Parathyroid adenoma (tissue), 2 donors: ENCODE measurements at regions not wholly inside any gene's neighbourhood (a gene's known extent, or its start where the extent isn't known, plus 50 kb on each side); places are given as distances from the start of the nearest gene placed in this dataset.

ENCODE experiments used
- H2AFZ ChIP-seq: fragments of 300-600 bp; sonication (generic); one replicate; pipeline ENCODE4 v1.7.0; 2017; ENCODE audit warnings: antibody characterized with exemption, mild to moderate bottlenecking
- H3K27ac ChIP-seq: fragments of 300-600 bp; sonication (generic); one replicate; pipeline ENCODE4 v1.7.0; 2017
- H3K27me3 ChIP-seq: fragments of 300-600 bp; sonication (generic); one replicate; pipeline ENCODE4 v1.7.0; 2017; ENCODE audit warnings: low read length; ENCODE audit not compliant: control insufficient read depth, insufficient read depth
- H3K36me3 ChIP-seq: fragments of 300-600 bp; sonication (generic); one replicate; pipeline ENCODE4 v1.7.0; 2017; ENCODE audit warnings: low read length; ENCODE audit not compliant: control insufficient read depth, insufficient read depth
- H3K4me1 ChIP-seq: fragments of 300-600 bp; sonication (generic); one replicate; pipeline ENCODE4 v1.7.0; 2017; ENCODE audit warnings: control low read depth
- H3K4me2 ChIP-seq: fragments of 300-600 bp; sonication (generic); one replicate; pipeline ENCODE4 v1.7.0; 2017; ENCODE audit warnings: low read length
- H3K4me3 ChIP-seq: fragments of 300-600 bp; sonication (generic); one replicate; pipeline ENCODE4 v1.7.0; 2017; ENCODE audit warnings: low read depth, low read length
- H3K79me2 ChIP-seq: fragments of 300-600 bp; sonication (generic); one replicate; pipeline ENCODE4 v1.7.0; 2017; ENCODE audit warnings: control low read depth
- H3K9ac ChIP-seq: fragments of 300-600 bp; sonication (generic); one replicate; pipeline ENCODE4 v1.7.0; 2017; ENCODE audit warnings: mild to moderate bottlenecking
- H3K9me3 ChIP-seq: fragments of 300-600 bp; sonication (generic); one replicate; pipeline ENCODE4 v1.7.0; 2017; ENCODE audit warnings: low read length; ENCODE audit not compliant: control insufficient read depth
- TF ChIP-seq, protein P1 (sequence below): fragments of 300-600 bp; sonication (generic); IDR thresholded peaks from one replicate; pipeline ENCODE4 v1.7.0; 2017; ENCODE audit warnings: antibody characterized with exemption, mild to moderate bottlenecking
- donor health status: primary hyperparathyroidism.

DNA sequence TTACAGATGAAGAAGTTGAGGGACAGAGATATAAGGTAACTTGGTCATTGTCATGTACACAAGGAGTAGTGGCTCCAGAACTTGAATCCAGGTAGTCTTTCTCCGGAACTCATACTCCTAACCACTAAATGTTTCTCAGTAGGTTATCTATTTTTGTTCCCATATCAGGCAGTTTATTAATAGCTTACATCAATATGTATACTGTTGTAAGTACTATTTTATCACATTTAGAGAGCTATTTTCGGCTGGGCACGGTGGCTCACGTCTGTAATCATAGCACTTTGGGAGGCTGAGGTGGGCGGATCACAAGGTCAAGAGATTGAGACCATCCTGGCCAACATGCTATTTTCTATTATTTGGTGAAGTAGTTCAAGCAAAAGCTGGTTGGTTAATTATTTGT is 415.6 kb upstream of the FBXO33 start:
- Histone ChIP-seq H3K79me2 (no peaks in the 10 kb centered on the region), H3K27me3 (no peaks in the 10 kb centered on the region), H3K9me3 (no peaks in the 10 kb centered on the region), H3K4me3 (no peak overlapping the region), H3K9ac (no peak overlapping the region), H3K4me2 (no peak overlapping the region), H3K36me3 (no peaks in the 10 kb centered on the region), H3K27ac (no peak overlapping the region), H2AFZ (no peak overlapping the region), H3K4me1 (no peaks in the 10 kb centered on the region)
- TF ChIP-seq, protein P1, sequence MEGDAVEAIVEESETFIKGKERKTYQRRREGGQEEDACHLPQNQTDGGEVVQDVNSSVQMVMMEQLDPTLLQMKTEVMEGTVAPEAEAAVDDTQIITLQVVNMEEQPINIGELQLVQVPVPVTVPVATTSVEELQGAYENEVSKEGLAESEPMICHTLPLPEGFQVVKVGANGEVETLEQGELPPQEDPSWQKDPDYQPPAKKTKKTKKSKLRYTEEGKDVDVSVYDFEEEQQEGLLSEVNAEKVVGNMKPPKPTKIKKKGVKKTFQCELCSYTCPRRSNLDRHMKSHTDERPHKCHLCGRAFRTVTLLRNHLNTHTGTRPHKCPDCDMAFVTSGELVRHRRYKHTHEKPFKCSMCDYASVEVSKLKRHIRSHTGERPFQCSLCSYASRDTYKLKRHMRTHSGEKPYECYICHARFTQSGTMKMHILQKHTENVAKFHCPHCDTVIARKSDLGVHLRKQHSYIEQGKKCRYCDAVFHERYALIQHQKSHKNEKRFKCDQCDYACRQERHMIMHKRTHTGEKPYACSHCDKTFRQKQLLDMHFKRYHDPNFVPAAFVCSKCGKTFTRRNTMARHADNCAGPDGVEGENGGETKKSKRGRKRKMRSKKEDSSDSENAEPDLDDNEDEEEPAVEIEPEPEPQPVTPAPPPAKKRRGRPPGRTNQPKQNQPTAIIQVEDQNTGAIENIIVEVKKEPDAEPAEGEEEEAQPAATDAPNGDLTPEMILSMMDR: no peak

DNA sequence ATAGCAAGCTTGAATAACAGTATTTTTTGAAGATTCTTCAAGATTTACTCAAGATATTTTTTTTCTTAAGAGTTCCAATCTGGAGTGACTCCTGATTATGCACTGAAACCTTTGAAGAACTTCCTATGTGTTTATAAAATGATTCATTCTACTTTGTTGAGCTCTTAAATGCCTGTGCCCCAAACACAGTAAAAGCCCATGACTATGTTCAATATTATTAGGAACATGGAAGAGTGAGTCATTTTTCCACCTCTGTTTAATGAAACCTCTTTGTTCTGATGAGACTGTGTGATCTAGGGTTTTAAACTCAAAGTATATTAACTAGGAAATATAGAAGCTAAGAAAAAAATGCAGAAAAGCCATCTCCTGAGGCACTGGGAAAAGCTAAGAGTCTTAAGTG is 415.0 kb upstream of the FBXO33 start:
- Histone ChIP-seq H2AFZ (no peak overlapping the region), H3K4me2 (no peak overlapping the region), H3K36me3 (no peaks in the 10 kb centered on the region), H3K79me2 (no peaks in the 10 kb centered on the region), H3K9me3 (no peaks in the 10 kb centered on the region), H3K9ac (no peak overlapping the region), H3K4me3 (no peak overlapping the region), H3K27me3 (no peaks in the 10 kb centered on the region), H3K27ac (no peak overlapping the region), H3K4me1 (no peaks in the 10 kb centered on the region)
- TF ChIP-seq, protein P1: no peak

DNA sequence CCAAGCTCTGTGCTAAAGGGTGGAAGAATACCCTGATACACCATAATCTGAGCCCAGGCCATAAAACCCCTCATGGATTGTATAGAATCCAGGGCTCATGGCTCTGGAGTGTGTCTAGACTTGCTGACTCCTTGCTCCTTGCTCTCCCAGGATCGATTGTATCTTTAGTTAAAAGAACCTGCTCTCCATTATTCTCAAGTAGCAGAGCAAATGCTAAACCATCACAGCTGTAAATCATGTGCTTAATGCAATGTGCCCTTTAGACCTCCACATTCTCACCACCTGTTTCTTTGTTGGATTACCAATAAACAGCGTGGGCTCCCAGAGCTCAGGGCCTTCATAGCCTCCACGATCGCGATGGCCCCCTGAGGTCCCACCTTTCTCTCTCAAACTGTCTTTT is 411.6 kb upstream of the FBXO33 start:
- TF ChIP-seq, protein P1: no peak
- H3K4me3 ChIP-seq: no peak overlapping the region
- H3K27ac ChIP-seq: no peak overlapping the region
- no peaks in the 10 kb centered on the region for H3K79me2 ChIP-seq
- H3K9me3 ChIP-seq: no peaks in the 10 kb centered on the region
- no peaks in the 10 kb centered on the region for H3K4me1 ChIP-seq
- no peak overlapping the region for H2AFZ ChIP-seq
- no peaks in the 10 kb centered on the region for H3K27me3 ChIP-seq
- H3K36me3 ChIP-seq: no peaks in the 10 kb centered on the region
- no peak overlapping the region for H3K9ac ChIP-seq
- H3K4me2 ChIP-seq: no peak overlapping the region

DNA sequence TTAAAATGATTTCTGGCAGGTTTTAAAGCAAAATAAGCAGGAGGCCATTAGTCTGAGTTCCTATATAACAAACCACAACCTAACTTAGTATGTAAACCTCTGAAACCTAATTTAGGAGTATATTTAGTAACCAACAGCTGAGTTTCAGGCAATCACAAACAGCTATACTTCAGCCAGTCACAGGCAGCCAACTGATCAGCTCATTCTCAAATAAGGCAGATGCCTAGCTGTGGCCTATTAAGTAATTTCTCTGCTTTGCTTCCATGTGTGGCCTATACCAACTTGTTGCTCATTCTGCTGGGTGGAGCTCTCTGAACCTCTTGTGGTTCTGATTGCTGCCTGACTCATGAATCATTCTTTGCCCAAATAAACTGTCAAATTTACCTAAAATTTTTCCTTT is 408.9 kb upstream of the FBXO33 start:
- H3K4me1 ChIP-seq: no peaks in the 10 kb centered on the region
- no peaks in the 10 kb centered on the region for H3K36me3 ChIP-seq
- no peaks in the 10 kb centered on the region for H3K79me2 ChIP-seq
- no peak overlapping the region for H3K4me3 ChIP-seq
- TF ChIP-seq, protein P1: no peak
- H3K4me2 ChIP-seq: no peak overlapping the region
- no peak overlapping the region for H2AFZ ChIP-seq
- no peak overlapping the region for H3K9ac ChIP-seq
- no peak overlapping the region for H3K27ac ChIP-seq
- H3K9me3 ChIP-seq: peaks cover 4% of the 10 kb centered on the region
- H3K27me3 ChIP-seq: no peaks in the 10 kb centered on the region

DNA sequence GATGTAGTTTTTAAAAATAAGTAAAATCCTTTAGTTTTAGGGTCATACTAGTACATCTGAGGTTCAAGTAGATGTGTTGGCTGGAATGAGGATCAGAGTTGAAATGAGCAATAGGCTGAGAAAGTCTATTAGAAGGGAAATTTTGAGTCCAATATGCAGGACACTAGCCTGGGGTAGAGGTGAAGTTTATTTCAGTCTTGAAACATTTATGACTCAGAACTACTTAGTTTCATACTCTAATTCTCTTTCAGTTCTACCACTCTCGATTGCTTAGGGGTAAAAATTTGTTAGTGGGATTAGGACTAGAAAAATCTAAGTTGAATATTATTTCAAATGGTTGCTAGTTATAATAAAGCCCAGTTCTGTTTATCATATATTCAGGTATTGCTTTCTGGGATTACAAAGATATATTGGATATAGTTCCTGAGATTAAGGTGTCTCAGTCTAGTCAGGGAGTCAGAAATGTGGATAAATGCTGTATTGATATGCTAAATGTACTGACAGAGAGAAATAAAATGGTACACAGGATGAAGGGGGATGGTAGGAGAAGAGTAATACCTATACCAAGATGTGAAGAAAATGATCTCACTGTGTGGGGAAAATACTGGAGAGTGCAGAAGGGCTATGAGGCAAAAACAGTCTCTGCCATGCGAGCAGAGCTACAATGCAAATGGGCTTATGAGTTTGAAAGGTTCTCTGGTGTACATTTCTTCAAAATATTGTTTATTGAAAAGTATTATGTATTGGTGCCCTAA is 395.8 kb upstream of the FBXO33 start:
- H3K9me3 ChIP-seq: no peaks in the 10 kb centered on the region
- no peaks in the 10 kb centered on the region for H3K27me3 ChIP-seq
- no peaks in the 10 kb centered on the region for H3K36me3 ChIP-seq
- no peak overlapping the region for H2AFZ ChIP-seq
- no peak overlapping the region for H3K27ac ChIP-seq
- H3K4me2 ChIP-seq: no peak overlapping the region
- H3K4me1 ChIP-seq: no peaks in the 10 kb centered on the region
- H3K9ac ChIP-seq: no peak overlapping the region
- no peaks in the 10 kb centered on the region for H3K79me2 ChIP-seq
- TF ChIP-seq, protein P1: no peak
- H3K4me3 ChIP-seq: no peak overlapping the region
